ENCODE measurements at regions not wholly inside any gene's neighbourhood (a gene's known extent, or its start where the extent isn't known, plus 50 kb on each side); places are given as distances from the start of the nearest gene placed in this dataset.

DNA sequence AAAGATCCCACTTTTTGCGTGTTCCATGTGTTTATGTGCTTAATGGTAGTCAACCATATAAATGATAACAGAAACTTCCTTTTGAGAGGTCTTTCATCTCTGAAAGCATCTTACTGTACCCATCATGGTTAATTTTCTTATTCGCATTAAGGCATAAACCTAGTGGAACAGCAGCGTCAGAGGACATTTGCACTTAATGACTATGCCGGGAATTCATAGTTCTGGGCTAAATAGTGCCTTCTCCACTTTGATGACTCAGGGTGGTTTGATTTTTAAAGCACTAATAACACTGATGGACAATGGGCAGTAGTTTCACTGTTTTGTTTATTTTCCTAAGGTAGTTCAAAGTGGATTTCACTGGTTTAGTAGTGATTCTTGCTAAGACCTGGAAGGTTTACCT is 455.3 kb downstream of the DIPK2A start:
- 96% methylated on average over 4 of the region's 4 CpGs for WGBS
- intact Hi-C loops (cut with DNase I), result no loop called here
- Histone ChIP-seq H3K4me3 (no peak overlapping the region), H3K27me3 (replicated peaks; ENCODE audit: insufficient read depth) (no peaks in the 10 kb centered on the region), H3K27ac (no peak overlapping the region), H3K36me3 (no peaks in the 10 kb centered on the region), H3K9me3 (no peaks in the 10 kb centered on the region), H3K4me1 (replicated peaks) (no peaks in the 10 kb centered on the region)
- TF ChIP-seq POLR2AphosphoS5 (IDR thresholded peaks at IDR 0.05) (no peak), POLR2A (IDR thresholded peaks at IDR 0.05) (no peak)
- TF ChIP-seq, protein P1, sequence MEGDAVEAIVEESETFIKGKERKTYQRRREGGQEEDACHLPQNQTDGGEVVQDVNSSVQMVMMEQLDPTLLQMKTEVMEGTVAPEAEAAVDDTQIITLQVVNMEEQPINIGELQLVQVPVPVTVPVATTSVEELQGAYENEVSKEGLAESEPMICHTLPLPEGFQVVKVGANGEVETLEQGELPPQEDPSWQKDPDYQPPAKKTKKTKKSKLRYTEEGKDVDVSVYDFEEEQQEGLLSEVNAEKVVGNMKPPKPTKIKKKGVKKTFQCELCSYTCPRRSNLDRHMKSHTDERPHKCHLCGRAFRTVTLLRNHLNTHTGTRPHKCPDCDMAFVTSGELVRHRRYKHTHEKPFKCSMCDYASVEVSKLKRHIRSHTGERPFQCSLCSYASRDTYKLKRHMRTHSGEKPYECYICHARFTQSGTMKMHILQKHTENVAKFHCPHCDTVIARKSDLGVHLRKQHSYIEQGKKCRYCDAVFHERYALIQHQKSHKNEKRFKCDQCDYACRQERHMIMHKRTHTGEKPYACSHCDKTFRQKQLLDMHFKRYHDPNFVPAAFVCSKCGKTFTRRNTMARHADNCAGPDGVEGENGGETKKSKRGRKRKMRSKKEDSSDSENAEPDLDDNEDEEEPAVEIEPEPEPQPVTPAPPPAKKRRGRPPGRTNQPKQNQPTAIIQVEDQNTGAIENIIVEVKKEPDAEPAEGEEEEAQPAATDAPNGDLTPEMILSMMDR (IDR thresholded peaks at IDR 0.05), result no peak
- no peak for DNase-seq (ENCODE audit: low spot score)

DNA sequence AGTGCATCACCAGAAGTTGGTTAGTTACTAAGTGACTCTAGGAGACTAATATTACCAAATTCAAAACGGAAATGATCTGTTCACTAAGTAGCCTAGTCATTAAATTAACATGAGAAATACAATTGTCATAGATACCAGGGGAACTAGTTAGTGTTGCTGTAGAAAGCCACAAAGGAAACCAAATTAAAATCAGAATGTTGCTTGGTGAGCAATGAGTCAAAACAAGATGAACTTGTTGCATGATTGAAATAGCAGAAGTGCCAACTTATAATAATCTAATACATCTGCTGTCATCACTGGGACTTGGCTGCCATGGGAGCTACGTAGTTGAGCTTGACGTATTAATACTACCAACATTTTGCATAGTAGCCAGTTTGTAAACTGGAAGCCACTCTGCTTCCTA is 458.1 kb downstream of the DIPK2A start:
- H3K4me1 ChIP-seq (replicated peaks), result no peaks in the 10 kb centered on the region
- DNase-seq (ENCODE audit: low spot score), result no peak
- H3K27ac ChIP-seq, result no peak overlapping the region
- WGBS, result 73% methylated on average over 3 of the region's 3 CpGs
- intact Hi-C loops (cut with DNase I), result no loop called here
- H3K27me3 ChIP-seq (replicated peaks; ENCODE audit: insufficient read depth), result no peaks in the 10 kb centered on the region
- H3K4me3 ChIP-seq, result no peak overlapping the region
- H3K9me3 ChIP-seq, result no peaks in the 10 kb centered on the region
- TF ChIP-seq POLR2A (IDR thresholded peaks at IDR 0.05), result no peak
- no peak for TF ChIP-seq POLR2AphosphoS5 (IDR thresholded peaks at IDR 0.05)
- TF ChIP-seq, protein P1 (IDR thresholded peaks at IDR 0.05), result no peak
- no peaks in the 10 kb centered on the region for H3K36me3 ChIP-seq

DNA sequence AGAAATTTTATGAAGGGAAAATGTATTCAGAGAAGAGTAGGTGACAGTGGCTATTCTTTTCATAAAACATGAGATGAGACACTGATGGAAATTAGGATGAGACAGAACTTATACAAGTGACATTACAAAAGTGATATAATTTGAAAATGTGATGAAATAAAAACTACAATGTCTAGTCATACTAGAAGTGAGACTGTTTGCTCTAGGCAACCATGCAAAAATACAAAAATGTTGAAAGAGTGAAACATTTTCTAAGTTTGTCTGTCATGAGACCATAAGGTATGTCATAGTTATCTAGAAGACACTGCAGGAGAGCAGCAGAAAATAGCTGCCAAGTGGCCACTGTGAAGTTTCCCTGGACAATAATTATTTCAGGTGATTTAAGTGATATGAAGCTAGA is 459.5 kb downstream of the DIPK2A start:
- Histone ChIP-seq H3K36me3 (no peaks in the 10 kb centered on the region), H3K27ac (no peak overlapping the region), H3K9me3 (no peaks in the 10 kb centered on the region), H3K4me1 (replicated peaks) (no peaks in the 10 kb centered on the region), H3K4me3 (no peak overlapping the region), H3K27me3 (replicated peaks; ENCODE audit: insufficient read depth) (no peaks in the 10 kb centered on the region)
- intact Hi-C loops (cut with DNase I), result no loop called here
- DNase-seq (ENCODE audit: low spot score), result no peak
- TF ChIP-seq POLR2AphosphoS5 (IDR thresholded peaks at IDR 0.05) (no peak), POLR2A (IDR thresholded peaks at IDR 0.05) (no peak)
- TF ChIP-seq, protein P1 (IDR thresholded peaks at IDR 0.05), result no peak

DNA sequence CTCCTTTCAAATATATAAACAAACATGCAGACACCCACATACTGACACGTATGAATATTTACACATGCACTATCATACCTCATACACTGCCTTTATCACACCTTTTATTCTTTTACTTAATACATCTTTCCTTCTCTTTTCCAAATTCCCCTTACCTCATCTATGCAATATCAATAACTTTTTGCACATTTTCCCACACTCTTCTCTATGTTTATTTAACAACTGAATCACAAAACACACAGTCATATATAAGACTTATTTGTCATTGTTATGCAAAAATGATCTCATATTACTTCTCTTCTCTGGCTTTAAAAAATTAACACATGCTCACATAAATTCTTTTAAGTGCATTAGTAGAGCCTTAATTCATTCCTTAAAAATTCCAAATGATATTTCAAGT is 461.4 kb downstream of the DIPK2A start:
- Histone ChIP-seq H3K4me1 (replicated peaks) (no peaks in the 10 kb centered on the region), H3K27ac (no peak overlapping the region), H3K9me3 (no peaks in the 10 kb centered on the region), H3K27me3 (replicated peaks; ENCODE audit: insufficient read depth) (no peaks in the 10 kb centered on the region), H3K4me3 (no peak overlapping the region), H3K36me3 (no peaks in the 10 kb centered on the region)
- WGBS, result 90% methylated on average over 1 of the region's 1 CpG
- DNase-seq (ENCODE audit: low spot score), result no peak
- TF ChIP-seq, protein P1 (IDR thresholded peaks at IDR 0.05), result no peak
- TF ChIP-seq POLR2A (IDR thresholded peaks at IDR 0.05) (no peak), POLR2AphosphoS5 (IDR thresholded peaks at IDR 0.05) (no peak)
- intact Hi-C loops (cut with DNase I), result no loop called here

DNA sequence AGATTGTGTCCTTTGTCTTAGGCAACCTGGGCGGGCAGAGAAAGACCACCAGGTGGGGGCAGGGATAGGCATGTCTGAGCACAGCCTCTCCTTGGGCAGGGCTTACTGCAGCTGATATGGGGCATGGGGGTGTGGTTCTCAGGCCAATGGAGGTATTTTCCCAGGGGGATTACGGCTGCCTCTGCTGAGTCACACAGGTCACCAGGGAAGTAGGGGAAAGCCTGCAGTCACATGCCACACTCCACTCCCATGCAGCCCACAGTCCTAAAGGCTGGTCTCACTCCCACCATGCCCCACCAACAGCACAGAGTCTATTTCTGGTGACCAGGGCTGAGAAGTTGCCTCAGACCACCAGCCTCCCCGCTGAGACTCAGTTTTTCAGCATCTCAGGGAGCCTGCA is 466.4 kb downstream of the DIPK2A start:
- no peaks in the 10 kb centered on the region for H3K36me3 ChIP-seq
- H3K4me3 ChIP-seq, result no peak overlapping the region
- H3K27me3 ChIP-seq (replicated peaks; ENCODE audit: insufficient read depth), result no peaks in the 10 kb centered on the region
- H3K9me3 ChIP-seq, result no peaks in the 10 kb centered on the region
- H3K4me1 ChIP-seq (replicated peaks), result no peaks in the 10 kb centered on the region
- intact Hi-C loops (cut with DNase I), result no loop called here
- TF ChIP-seq POLR2A (IDR thresholded peaks at IDR 0.05) (no peak), POLR2AphosphoS5 (IDR thresholded peaks at IDR 0.05) (no peak)
- TF ChIP-seq, protein P1 (IDR thresholded peaks at IDR 0.05), result no peak
- WGBS, result 93% methylated on average over 2 of the region's 3 CpGs
- no peak overlapping the region for H3K27ac ChIP-seq
- no peak for DNase-seq (ENCODE audit: low spot score)
